ENCODE measurements at regions not wholly inside any gene's neighbourhood (a gene's known extent, or its start where the extent isn't known, plus 50 kb on each side); places are given as distances from the start of the nearest gene placed in this dataset.

DNA sequence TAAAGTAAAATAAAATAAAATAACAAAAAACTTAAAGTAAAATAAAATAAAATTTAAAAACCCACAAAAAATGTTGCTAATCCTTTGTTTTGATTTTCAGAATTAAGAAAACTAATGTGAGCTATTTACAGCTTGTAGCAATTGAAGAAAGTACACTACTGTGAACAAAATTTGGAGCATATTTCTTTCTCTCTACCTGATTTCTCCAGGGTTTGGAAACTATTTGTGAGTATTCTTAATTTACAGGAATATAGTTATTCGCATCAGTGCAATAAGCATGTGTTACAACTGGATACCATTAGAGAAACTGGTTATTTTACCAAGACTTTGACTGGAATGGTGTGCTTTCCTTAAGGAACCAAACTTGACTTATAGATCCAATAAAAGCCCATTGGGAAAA lies 86.1 kb upstream of the CNOT2 start:
- H3K36me3 ChIP-seq (replicated peaks in 1 of 2; ENCODE audit: control insufficient read depth in 1 of 2, insufficient read depth in 2 of 2, low read length in 2 of 2): no peaks in the 10 kb centered on the region
- WGBS (ENCODE audit: insufficient coverage): no CpG with 5 or more reads among the region's 1 CpG
- H3K27me3 ChIP-seq (ENCODE audit: control insufficient read depth in 2 of 2, insufficient read depth in 2 of 2, low read length in 2 of 2): no peaks in the 10 kb centered on the region
- Mint-ChIP-seq H3K4me3 (no peak overlapping the region), H3K9me3 (peaks cover 7 to 41% (median 25%) of the 10 kb centered on the region in 7 donors), H3K36me3 (no peaks in the 10 kb centered on the region), H3K27ac (no peak overlapping the region), H3K4me1 (no peaks in the 10 kb centered on the region), H3K27me3 (ENCODE audit: low read depth in 3 of 3) (no peaks in the 10 kb centered on the region)
- TF ChIP-seq CTCF (IDR thresholded peaks at IDR 0.05): no peak
- no peak overlapping the region for H3K9ac ChIP-seq (ENCODE audit: insufficient read depth, low read length, poor library complexity, severe bottlenecking)
- H2AFZ ChIP-seq (ENCODE audit: insufficient read depth, low read depth, low read length, poor library complexity, severe bottlenecking): no peak overlapping the region
- intact Hi-C loops (cut with micrococcal nuclease): no loop called here
- no peaks in the 10 kb centered on the region for H3K4me1 ChIP-seq (ENCODE audit: control insufficient read depth in 1 of 2, insufficient read depth in 2 of 2, low read length in 2 of 2)
- DNase-seq: no peak
- peaks cover 17 to 37% of the 10 kb centered on the region in 2 donors for H3K9me3 ChIP-seq (replicated peaks in 1 of 2; ENCODE audit: control insufficient read depth in 1 of 2, insufficient read depth in 1 of 2, low read length in 2 of 2)
- H3K4me3 ChIP-seq (replicated peaks in 1 of 3; ENCODE audit: low read depth in 2 of 3, low read length in 3 of 3): no peak overlapping the region
- no peaks in the 10 kb centered on the region for H3K79me2 ChIP-seq (ENCODE audit: insufficient read depth, low read length)
- H3K27ac ChIP-seq (ENCODE audit: low read depth in 1 of 2, low read length in 2 of 2): no peak overlapping the region
- no peaks in the 10 kb centered on the region for H4K20me1 ChIP-seq (ENCODE audit: insufficient read depth, low read length)
- H3K4me2 ChIP-seq (replicated peaks; ENCODE audit: extremely low read depth, low read length, poor library complexity, severe bottlenecking): no peak overlapping the region

DNA sequence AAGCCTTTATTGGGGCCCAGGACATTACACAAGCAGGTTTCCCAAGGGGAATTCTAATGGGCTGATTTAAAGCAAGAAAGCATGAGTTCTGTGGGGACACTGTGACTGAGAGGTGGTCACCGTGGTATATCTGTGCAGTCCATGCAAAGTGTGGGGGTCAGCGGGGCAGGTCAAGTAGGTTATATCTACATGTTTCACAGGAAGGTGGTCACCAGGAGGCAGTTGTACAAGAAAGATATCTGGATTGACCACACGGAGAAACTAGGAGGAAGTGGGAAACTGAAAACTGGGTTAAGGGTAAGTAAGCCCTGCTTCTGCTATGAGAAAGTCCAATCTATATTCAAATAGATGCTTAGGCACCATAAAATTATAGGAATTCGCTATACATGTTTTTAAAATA lies 77.8 kb upstream of the CNOT2 start:
- Histone ChIP-seq H3K27ac (ENCODE audit: low read depth in 1 of 2, low read length in 2 of 2) (no peak overlapping the region), H2AFZ (ENCODE audit: insufficient read depth, low read depth, low read length, poor library complexity, severe bottlenecking) (no peak overlapping the region), H3K79me2 (ENCODE audit: insufficient read depth, low read length) (no peaks in the 10 kb centered on the region), H3K4me3 (replicated peaks in 1 of 3; ENCODE audit: low read depth in 2 of 3, low read length in 3 of 3) (no peak overlapping the region), H3K36me3 (replicated peaks in 1 of 2; ENCODE audit: control insufficient read depth in 1 of 2, insufficient read depth in 2 of 2, low read length in 2 of 2) (no peaks in the 10 kb centered on the region), H3K9me3 (replicated peaks in 1 of 2; ENCODE audit: control insufficient read depth in 1 of 2, insufficient read depth in 1 of 2, low read length in 2 of 2) (peaks cover 0 to 4% of the 10 kb centered on the region in 2 donors), H3K4me2 (replicated peaks; ENCODE audit: extremely low read depth, low read length, poor library complexity, severe bottlenecking) (no peak overlapping the region), H3K9ac (ENCODE audit: insufficient read depth, low read length, poor library complexity, severe bottlenecking) (no peak overlapping the region), H3K4me1 (ENCODE audit: control insufficient read depth in 1 of 2, insufficient read depth in 2 of 2, low read length in 2 of 2) (no peaks in the 10 kb centered on the region), H4K20me1 (ENCODE audit: insufficient read depth, low read length) (no peaks in the 10 kb centered on the region), H3K27me3 (ENCODE audit: control insufficient read depth in 2 of 2, insufficient read depth in 2 of 2, low read length in 2 of 2) (no peaks in the 10 kb centered on the region)
- intact Hi-C loops (cut with micrococcal nuclease): no loop called here
- 82% methylated on average over 2 of the region's 4 CpGs for WGBS (ENCODE audit: insufficient coverage)
- DNase-seq: no peak
- Mint-ChIP-seq H3K27ac (no peak overlapping the region), H3K27me3 (ENCODE audit: low read depth in 3 of 3) (no peaks in the 10 kb centered on the region), H3K9me3 (peaks cover 0 to 7% (median 0%) of the 10 kb centered on the region in 7 donors), H3K4me3 (no peak overlapping the region), H3K36me3 (no peaks in the 10 kb centered on the region), H3K4me1 (no peaks in the 10 kb centered on the region)
- TF ChIP-seq CTCF (IDR thresholded peaks at IDR 0.05): no peak

Data from CD14-positive monocyte (primary cell).